ENCODE measurements at regions not wholly inside any gene's neighbourhood (a gene's known extent, or its start where the extent isn't known, plus 50 kb on each side); places are given as distances from the start of the nearest gene placed in this dataset.

- BruUV-seq (replicated peaks), result no TSS peak
- H3K9me3 Mint-ChIP-seq (ENCODE audit: low read depth, unreplicated experiment), result peaks cover 5% of the 10 kb centered on the region
- DNase-seq, result no peak
- no peaks in the 10 kb centered on the region for H3K4me1 Mint-ChIP-seq (ENCODE audit: low read depth, unreplicated experiment)
- no peak overlapping the region for H3K27ac Mint-ChIP-seq (ENCODE audit: unreplicated experiment)
- no peaks in the 10 kb centered on the region for H3K36me3 Mint-ChIP-seq (ENCODE audit: insufficient read depth, unreplicated experiment)
- no peak overlapping the region for H3K4me3 Mint-ChIP-seq (ENCODE audit: low read depth, unreplicated experiment)
- CTCF ChIA-PET, result no interaction called here
- TF ChIP-seq CTCF (IDR thresholded peaks at IDR 0.05; ENCODE audit: unreplicated experiment), result no peak
- intact Hi-C loops (cut with micrococcal nuclease; ENCODE audit: unreplicated experiment), result no loop called here
- peaks cover 1% of the 10 kb centered on the region for H3K27me3 Mint-ChIP-seq (ENCODE audit: unreplicated experiment)
Observed at GRCh38 chr9:108205276-108205675, 650.5 kb downstream of the ACTL7B start.

- H3K36me3 Mint-ChIP-seq (ENCODE audit: insufficient read depth, unreplicated experiment), result no peaks in the 10 kb centered on the region
- TF ChIP-seq CTCF (IDR thresholded peaks at IDR 0.05; ENCODE audit: unreplicated experiment), result no peak
- peaks cover 9% of the 10 kb centered on the region for H3K27me3 Mint-ChIP-seq (ENCODE audit: unreplicated experiment)
- H3K27ac Mint-ChIP-seq (ENCODE audit: unreplicated experiment), result no peak overlapping the region
- CTCF ChIA-PET, result no interaction called here
- no peak overlapping the region for H3K4me3 Mint-ChIP-seq (ENCODE audit: low read depth, unreplicated experiment)
- DNase-seq, result no peak
- intact Hi-C loops (cut with micrococcal nuclease; ENCODE audit: unreplicated experiment), result no loop called here
- peaks cover 10% of the 10 kb centered on the region for H3K9me3 Mint-ChIP-seq (ENCODE audit: low read depth, unreplicated experiment)
- no peaks in the 10 kb centered on the region for H3K4me1 Mint-ChIP-seq (ENCODE audit: low read depth, unreplicated experiment)
- no TSS peak for BruUV-seq (replicated peaks)
Observed at GRCh38 chr9:108197899-108198298, 657.9 kb downstream of the ACTL7B start.

GRCh38 chr9:108197008-108197365 lies 658.8 kb downstream of the ACTL7B start:
- no peak for DNase-seq
- TF ChIP-seq CTCF (IDR thresholded peaks at IDR 0.05; ENCODE audit: unreplicated experiment), result no peak
- no TSS peak for BruUV-seq (replicated peaks)
- CTCF ChIA-PET, result no interaction called here
- intact Hi-C loops (cut with micrococcal nuclease; ENCODE audit: unreplicated experiment), result no loop called here
- no peaks in the 10 kb centered on the region for H3K36me3 Mint-ChIP-seq (ENCODE audit: insufficient read depth, unreplicated experiment)
- no peak overlapping the region for H3K4me3 Mint-ChIP-seq (ENCODE audit: low read depth, unreplicated experiment)
- peaks cover 10% of the 10 kb centered on the region for H3K9me3 Mint-ChIP-seq (ENCODE audit: low read depth, unreplicated experiment)
- H3K4me1 Mint-ChIP-seq (ENCODE audit: low read depth, unreplicated experiment), result no peaks in the 10 kb centered on the region
- H3K27me3 Mint-ChIP-seq (ENCODE audit: unreplicated experiment), result peaks cover 9% of the 10 kb centered on the region
- H3K27ac Mint-ChIP-seq (ENCODE audit: unreplicated experiment), result no peak overlapping the region

DNA sequence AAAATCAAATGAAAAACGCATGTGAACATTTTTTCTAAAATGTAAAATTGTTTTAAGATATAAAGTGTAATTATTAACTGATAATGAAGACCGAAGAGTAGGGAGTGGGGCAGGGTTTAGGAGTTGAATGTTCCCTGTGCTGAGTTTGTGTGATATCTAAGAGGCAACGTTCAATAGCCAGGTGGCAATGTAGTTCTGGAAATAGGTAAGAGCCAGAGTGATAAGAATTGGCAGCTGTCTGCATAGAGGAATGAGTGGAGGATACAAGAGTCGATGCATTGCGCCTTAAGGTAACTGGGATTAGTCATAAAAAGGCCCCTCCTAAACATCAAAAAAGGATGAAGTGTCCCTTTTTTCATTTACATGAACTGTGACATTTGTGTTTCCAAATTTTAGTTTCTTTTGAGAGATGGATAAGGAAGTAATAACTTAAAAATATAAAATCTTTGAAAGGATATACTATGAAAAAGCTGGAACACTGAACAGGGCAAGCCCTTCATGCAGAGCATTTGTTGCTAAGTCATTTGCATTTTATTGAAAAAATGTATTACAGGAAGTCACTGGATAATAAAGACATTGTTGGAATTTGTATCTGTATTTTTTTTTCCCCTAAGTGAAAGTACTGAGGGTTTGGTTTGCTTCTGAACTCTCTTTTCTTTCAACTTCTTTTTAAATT lies 659.3 kb downstream of the ACTL7B start:
- Mint-ChIP-seq H3K4me1 (ENCODE audit: low read depth, unreplicated experiment) (no peaks in the 10 kb centered on the region), H3K9me3 (ENCODE audit: low read depth, unreplicated experiment) (peaks cover 10% of the 10 kb centered on the region), H3K4me3 (ENCODE audit: low read depth, unreplicated experiment) (no peak overlapping the region), H3K36me3 (ENCODE audit: insufficient read depth, unreplicated experiment) (no peaks in the 10 kb centered on the region), H3K27ac (ENCODE audit: unreplicated experiment) (no peak overlapping the region), H3K27me3 (ENCODE audit: unreplicated experiment) (peaks cover 9% of the 10 kb centered on the region)
- no peak for DNase-seq
- no peak for TF ChIP-seq CTCF (IDR thresholded peaks at IDR 0.05; ENCODE audit: unreplicated experiment)
- intact Hi-C loops (cut with micrococcal nuclease; ENCODE audit: unreplicated experiment), result no loop called here
- no TSS peak for BruUV-seq (replicated peaks)
- CTCF ChIA-PET, result interaction anchor here (0.6 kb wide), 1 partner anchor 911 kb away, joined by 6 read pairs; no protein-coding TSS in a partner anchor
